ENCODE measurements at regions not wholly inside any gene's neighbourhood (a gene's known extent, or its start where the extent isn't known, plus 50 kb on each side); places are given as distances from the start of the nearest gene placed in this dataset.

- H3K4me3 ChIP-seq = no peak overlapping the region
- H3K27ac ChIP-seq = no peak overlapping the region
- no peaks in the 10 kb centered on the region for H3K4me1 ChIP-seq
- TF ChIP-seq POLR2A (IDR thresholded peaks at IDR 0.05) (no peak), CTCF (IDR thresholded peaks at IDR 0.05) (no peak)
- H3K9me3 ChIP-seq = peaks cover 0 to 76% (median 65%) of the 10 kb centered on the region in 4 donors
- no peaks in the 10 kb centered on the region for H3K27me3 ChIP-seq
- WGBS, 5 donors = 48 to 58% (median 55%) methylated on average over 4 of the region's 4 CpGs
- H3K36me3 ChIP-seq = no peaks in the 10 kb centered on the region
- no peak for DNase-seq
- intact Hi-C loops (cut with DNase I; ENCODE audit: low total_unique reads) = no loop called here
Measured at GRCh38 chr11:55106391-55106790, 155.6 kb upstream of the TRIM48 start.
